MM.1S (cell line): ENCODE measurements at regions not wholly inside any gene's neighbourhood (a gene's known extent, or its start where the extent isn't known, plus 50 kb on each side); places are given as distances from the start of the nearest gene placed in this dataset.

Source experiments
- EZH2 ChIP-seq: fragments of 300-600 bp; sonication (generic); optimal IDR thresholded peaks from 2 replicates; pipeline ENCODE3; 2017; ENCODE audit warnings: low read depth, mild to moderate bottlenecking, antibody characterized with exemption, low read length, mixed read lengths
- EZH2phosphoT487 ChIP-seq: fragments of 300-600 bp; sonication (generic); IDR thresholded peaks from 2 replicates; pipeline ENCODE4 v1.6.1; 2018; ENCODE audit warnings: antibody characterized with exemption, low read length
- TF ChIP-seq, protein P1 (sequence below): fragments of 300-600 bp; sonication (generic); IDR thresholded peaks from 2 replicates; pipeline ENCODE4 v1.5.1; 2016; ENCODE audit warnings: antibody characterized with exemption, low read length, mixed read lengths

DNA sequence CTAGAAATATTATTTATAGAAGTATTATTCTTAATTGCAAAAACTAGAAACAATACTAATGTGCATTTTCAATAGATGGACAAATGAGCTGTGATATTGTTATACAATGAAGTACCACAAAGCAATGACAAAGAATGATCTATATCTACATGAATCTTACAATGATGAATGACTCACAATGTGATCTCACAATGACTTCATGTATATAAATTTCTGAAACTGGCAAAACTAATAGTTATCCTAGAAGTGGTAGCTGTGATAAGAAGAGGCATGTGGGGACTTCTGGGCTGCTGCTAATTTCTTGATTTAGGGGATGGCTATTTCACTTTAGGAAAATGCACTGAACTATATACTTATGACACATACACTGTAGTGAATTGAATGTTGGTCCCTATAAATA is 396.0 kb upstream of the ZNF608 start:
- TF ChIP-seq, protein P1, sequence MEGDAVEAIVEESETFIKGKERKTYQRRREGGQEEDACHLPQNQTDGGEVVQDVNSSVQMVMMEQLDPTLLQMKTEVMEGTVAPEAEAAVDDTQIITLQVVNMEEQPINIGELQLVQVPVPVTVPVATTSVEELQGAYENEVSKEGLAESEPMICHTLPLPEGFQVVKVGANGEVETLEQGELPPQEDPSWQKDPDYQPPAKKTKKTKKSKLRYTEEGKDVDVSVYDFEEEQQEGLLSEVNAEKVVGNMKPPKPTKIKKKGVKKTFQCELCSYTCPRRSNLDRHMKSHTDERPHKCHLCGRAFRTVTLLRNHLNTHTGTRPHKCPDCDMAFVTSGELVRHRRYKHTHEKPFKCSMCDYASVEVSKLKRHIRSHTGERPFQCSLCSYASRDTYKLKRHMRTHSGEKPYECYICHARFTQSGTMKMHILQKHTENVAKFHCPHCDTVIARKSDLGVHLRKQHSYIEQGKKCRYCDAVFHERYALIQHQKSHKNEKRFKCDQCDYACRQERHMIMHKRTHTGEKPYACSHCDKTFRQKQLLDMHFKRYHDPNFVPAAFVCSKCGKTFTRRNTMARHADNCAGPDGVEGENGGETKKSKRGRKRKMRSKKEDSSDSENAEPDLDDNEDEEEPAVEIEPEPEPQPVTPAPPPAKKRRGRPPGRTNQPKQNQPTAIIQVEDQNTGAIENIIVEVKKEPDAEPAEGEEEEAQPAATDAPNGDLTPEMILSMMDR = no peak
- TF ChIP-seq EZH2phosphoT487 = no peak
- TF ChIP-seq EZH2 = no peak
